CD4-positive, alpha-beta T cell (primary cell): ENCODE measurements at regions not wholly inside any gene's neighbourhood (a gene's known extent, or its start where the extent isn't known, plus 50 kb on each side); places are given as distances from the start of the nearest gene placed in this dataset.
"Not testable (repeated sequence)": the region's sequence is repeated elsewhere in the genome, so short reads cannot be mapped to it uniquely, and the experiment has no call there.

Source experiments
- ATAC-seq: fragments of 200-7000 bp; cut with Tn5 transposase; one replicate; pipeline ENCODE4 v1.10.0; 2022; ENCODE audit warnings: mild to moderate bottlenecking; ENCODE audit not compliant: poor library complexity
- CTCF ChIA-PET: fragments of 350-600 bp; sonication (Branson Sonifier 250); formaldehyde crosslinking; loops from one replicate; lab custom pipeline; 2021; ENCODE audit warnings: antibody characterized with exemption, inconsistent platforms; lab: Charles Lee
- POLR2A ChIA-PET: fragments of 350-600 bp; sonication (Branson Sonifier 250); formaldehyde crosslinking; loops from one replicate; lab custom pipeline; 2021; ENCODE audit warnings: antibody characterized with exemption, inconsistent platforms; lab: Charles Lee
- DNase-seq, 14 experiments: peaks; one replicate each; pipeline ENCODE4 v3.0.0-alpha.2; 2013 to 2020; ENCODE audit warnings: mixed read lengths in 2 of 14
- H3K27ac ChIP-seq, 2 donors: one replicate each; pipeline versions ENCODE4 v1.5.1 to v1.7.0; 2013; ENCODE audit warnings: low read length in 2 of 2, low read depth in 1 of 2, mild to moderate bottlenecking in 1 of 2
- H3K27me3 ChIP-seq, 2 experiments: 1 replicate in 1 of 2; 2 replicates in 1 of 2; pipeline versions ENCODE4 v1.6.1 to v1.7.0; 2013; ENCODE audit warnings: low read length in 2 of 2, control low read depth in 1 of 2, mild to moderate bottlenecking in 1 of 2, moderate library complexity in 1 of 2; ENCODE audit not compliant: insufficient read depth in 2 of 2, control insufficient read depth in 1 of 2
- H3K36me3 ChIP-seq: one replicate; pipeline ENCODE4 v1.6.1; 2013; ENCODE audit warnings: low read length, control low read depth; ENCODE audit not compliant: insufficient read depth
- H3K4me1 ChIP-seq: one replicate; pipeline ENCODE4 v1.6.1; 2013; ENCODE audit warnings: low read length, control low read depth; ENCODE audit not compliant: insufficient read depth
- H3K4me3 ChIP-seq: one replicate; pipeline ENCODE4 v1.5.1; 2013; ENCODE audit warnings: mild to moderate bottlenecking, low read length, moderate library complexity
- H3K9me3 ChIP-seq, 2 experiments: 1 replicate in 1 of 2; 2 replicates in 1 of 2; pipeline versions ENCODE4 v1.6.1 to v1.7.0; 2013; ENCODE audit warnings: low read length in 2 of 2, mild to moderate bottlenecking in 2 of 2, control low read depth in 1 of 2, moderate library complexity in 1 of 2; ENCODE audit not compliant: control insufficient read depth in 1 of 2, insufficient read depth in 1 of 2
- H3K27ac Mint-ChIP-seq: one replicate; pipeline ENCODE4 v1.8.0; 2020; ENCODE audit warnings: mixed read lengths
- H3K27me3 Mint-ChIP-seq: one replicate; pipeline ENCODE4 v1.8.0; 2021; ENCODE audit warnings: mixed read lengths
- H3K36me3 Mint-ChIP-seq: one replicate; pipeline ENCODE4 v1.8.0; 2021; ENCODE audit warnings: low read depth, mixed read lengths
- H3K4me1 Mint-ChIP-seq: one replicate; pipeline ENCODE4 v1.8.0; 2021; ENCODE audit warnings: low read depth, mixed read lengths
- H3K4me3 Mint-ChIP-seq: one replicate; pipeline ENCODE4 v1.8.0; 2020; ENCODE audit warnings: mild to moderate bottlenecking, mixed read lengths
- H3K9me3 Mint-ChIP-seq: one replicate; pipeline ENCODE4 v1.8.0; 2020; ENCODE audit warnings: mixed read lengths
- intact Hi-C, 2 experiments: fragments of 100-400 bp; cut with DNase I in 1 of 2; cut with micrococcal nuclease in 1 of 2; formaldehyde crosslinking; loops; one replicate each; pipeline versions ENCODE4 v1.15.1 to v1.9.0; 2023 to 2025; cut with DNase I, micrococcal nuclease
- TF ChIP-seq, protein P1 (sequence below): fragments of 200-600 bp; IDR thresholded peaks from one replicate; pipeline ENCODE4 v1.8.0; 2022; ENCODE audit warnings: antibody characterized with exemption, mild to moderate bottlenecking

- no peak overlapping the region for H3K27ac Mint-ChIP-seq
- H3K4me1 Mint-ChIP-seq, result no peaks in the 10 kb centered on the region
- peaks cover 2 to 8% of the 10 kb centered on the region in 2 experiments for H3K27me3 ChIP-seq
- no peaks in the 10 kb centered on the region for H3K4me1 ChIP-seq
- DNase-seq (no peak), ATAC-seq (no peak)
- no peak overlapping the region for H3K4me3 Mint-ChIP-seq
- H3K27ac ChIP-seq, result no peak overlapping the region
- no peaks in the 10 kb centered on the region for H3K36me3 Mint-ChIP-seq
- CTCF ChIA-PET, result no interaction called here
- POLR2A ChIA-PET, result no interaction called here
- no peaks in the 10 kb centered on the region for H3K9me3 Mint-ChIP-seq
- no peak overlapping the region for H3K4me3 ChIP-seq
- no peaks in the 10 kb centered on the region for H3K36me3 ChIP-seq
- TF ChIP-seq, protein P1, sequence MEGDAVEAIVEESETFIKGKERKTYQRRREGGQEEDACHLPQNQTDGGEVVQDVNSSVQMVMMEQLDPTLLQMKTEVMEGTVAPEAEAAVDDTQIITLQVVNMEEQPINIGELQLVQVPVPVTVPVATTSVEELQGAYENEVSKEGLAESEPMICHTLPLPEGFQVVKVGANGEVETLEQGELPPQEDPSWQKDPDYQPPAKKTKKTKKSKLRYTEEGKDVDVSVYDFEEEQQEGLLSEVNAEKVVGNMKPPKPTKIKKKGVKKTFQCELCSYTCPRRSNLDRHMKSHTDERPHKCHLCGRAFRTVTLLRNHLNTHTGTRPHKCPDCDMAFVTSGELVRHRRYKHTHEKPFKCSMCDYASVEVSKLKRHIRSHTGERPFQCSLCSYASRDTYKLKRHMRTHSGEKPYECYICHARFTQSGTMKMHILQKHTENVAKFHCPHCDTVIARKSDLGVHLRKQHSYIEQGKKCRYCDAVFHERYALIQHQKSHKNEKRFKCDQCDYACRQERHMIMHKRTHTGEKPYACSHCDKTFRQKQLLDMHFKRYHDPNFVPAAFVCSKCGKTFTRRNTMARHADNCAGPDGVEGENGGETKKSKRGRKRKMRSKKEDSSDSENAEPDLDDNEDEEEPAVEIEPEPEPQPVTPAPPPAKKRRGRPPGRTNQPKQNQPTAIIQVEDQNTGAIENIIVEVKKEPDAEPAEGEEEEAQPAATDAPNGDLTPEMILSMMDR, result no peak
- intact Hi-C loops, result no loop called here
- peaks cover 27% of the 10 kb centered on the region for H3K27me3 Mint-ChIP-seq
- no peaks in the 10 kb centered on the region for H3K9me3 ChIP-seq
Measured at GRCh38 chr7:1352656-1353271, 106.5 kb downstream of the MICALL2 start.

GRCh38 chr7:1354661-1355567, 104.4 kb downstream of the MICALL2 start:
- no peak for ATAC-seq
- Mint-ChIP-seq H3K4me3 (no peak overlapping the region), H3K27me3 (peaks cover 17% of the 10 kb centered on the region), H3K9me3 (no peaks in the 10 kb centered on the region), H3K27ac (no peak overlapping the region), H3K4me1 (no peaks in the 10 kb centered on the region), H3K36me3 (no peaks in the 10 kb centered on the region)
- TF ChIP-seq, protein P1, result no peak
- H3K4me1 ChIP-seq, result no peaks in the 10 kb centered on the region
- intact Hi-C loops, result no loop called here
- CTCF ChIA-PET, result no interaction called here
- no peak overlapping the region for H3K4me3 ChIP-seq
- no peak overlapping the region for H3K27ac ChIP-seq
- peaks cover 0 to 9% of the 10 kb centered on the region in 2 experiments for H3K9me3 ChIP-seq
- no peaks in the 10 kb centered on the region for H3K36me3 ChIP-seq
- peaks cover 2 to 3% of the 10 kb centered on the region in 2 experiments for H3K27me3 ChIP-seq
- no peak for DNase-seq
- POLR2A ChIA-PET, result no interaction called here

GRCh38 chr7:1355568-1356340, 103.5 kb downstream of the MICALL2 start:
- ChIA-PET CTCF (no interaction called here), POLR2A (no interaction called here)
- peaks cover 0 to 18% of the 10 kb centered on the region in 2 experiments for H3K9me3 ChIP-seq
- Mint-ChIP-seq H3K27ac (no peak overlapping the region), H3K27me3 (peaks cover 10% of the 10 kb centered on the region), H3K4me3 (no peak overlapping the region), H3K36me3 (no peaks in the 10 kb centered on the region), H3K4me1 (no peaks in the 10 kb centered on the region), H3K9me3 (no peaks in the 10 kb centered on the region)
- H3K4me3 ChIP-seq, result no peak overlapping the region
- H3K4me1 ChIP-seq, result no peaks in the 10 kb centered on the region
- ATAC-seq (no peak), DNase-seq (no peak)
- H3K36me3 ChIP-seq, result no peaks in the 10 kb centered on the region
- TF ChIP-seq, protein P1, result no peak
- peaks cover 2 to 3% of the 10 kb centered on the region in 2 experiments for H3K27me3 ChIP-seq
- intact Hi-C loops, result no loop called here
- H3K27ac ChIP-seq, result no peak overlapping the region

DNA sequence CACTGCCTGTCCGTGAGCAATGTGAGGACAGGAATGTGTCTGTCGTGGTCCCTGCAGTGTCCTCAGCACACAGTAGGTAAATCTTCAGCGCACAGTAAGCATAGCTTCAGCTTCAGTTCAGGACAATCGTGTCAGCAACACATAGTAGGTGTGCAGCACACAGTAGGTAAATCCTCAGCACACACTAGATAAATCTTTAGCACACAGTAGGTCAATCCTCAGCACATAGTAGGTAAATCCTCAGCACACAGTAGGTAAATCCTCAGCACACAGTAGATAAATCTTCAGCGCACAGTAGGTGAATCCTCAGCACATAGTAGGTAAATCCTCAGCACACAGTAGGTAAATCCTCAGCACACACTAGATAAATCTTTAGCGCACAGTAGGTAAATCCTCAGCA, 102.4 kb downstream of the MICALL2 start:
- H3K27ac Mint-ChIP-seq, H3K9me3 Mint-ChIP-seq, POLR2A ChIA-PET, H3K36me3 ChIP-seq, H3K4me3 ChIP-seq, H3K4me1 ChIP-seq, H3K4me1 Mint-ChIP-seq, ATAC-seq, H3K4me3 Mint-ChIP-seq, H3K36me3 Mint-ChIP-seq, H3K27ac ChIP-seq, intact Hi-C loops, DNase-seq, H3K27me3 Mint-ChIP-seq, CTCF ChIA-PET, H3K27me3 ChIP-seq: not testable (repeated sequence)
- peaks cover 0 to 28% of the 10 kb centered on the region in 2 experiments for H3K9me3 ChIP-seq

GRCh38 chr7:1357260-1357600, 102.0 kb downstream of the MICALL2 start:
- H3K4me1 ChIP-seq, H3K9me3 Mint-ChIP-seq, POLR2A ChIA-PET: not testable (repeated sequence)

More at GRCh38 chr7:1357260-1357600, 102.0 kb downstream of the MICALL2 start:
- intact Hi-C loops, DNase-seq, H3K27me3 Mint-ChIP-seq, H3K4me3 ChIP-seq, H3K36me3 Mint-ChIP-seq, H3K27ac Mint-ChIP-seq, CTCF ChIA-PET, H3K4me1 Mint-ChIP-seq, H3K36me3 ChIP-seq, H3K27me3 ChIP-seq, H3K4me3 Mint-ChIP-seq, ATAC-seq, H3K27ac ChIP-seq: not testable (repeated sequence)
- peaks cover 0 to 29% of the 10 kb centered on the region in 2 experiments for H3K9me3 ChIP-seq
